ENCODE measurements at regions not wholly inside any gene's neighbourhood (a gene's known extent, or its start where the extent isn't known, plus 50 kb on each side); places are given as distances from the start of the nearest gene placed in this dataset.

DNA sequence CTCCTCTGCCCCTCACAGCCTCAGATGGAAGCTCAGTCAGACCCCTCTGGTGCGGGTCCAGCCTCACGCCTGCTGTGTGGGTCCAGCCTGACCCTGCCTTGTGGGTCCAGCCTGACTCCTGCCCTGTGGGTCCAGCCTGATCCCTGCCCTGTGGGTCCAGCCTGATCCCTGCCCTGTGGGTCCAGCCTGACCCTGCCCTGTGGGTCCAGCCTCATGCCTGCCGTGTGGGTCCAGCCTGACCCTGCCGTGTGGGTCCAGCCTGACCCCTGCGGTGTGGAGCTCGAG, 445.3 kb downstream of the BRD1 start:
- DNase-seq (ENCODE audit: insufficient read length, low spot score) (no peak), FAIRE-seq (no peak)
- TF ChIP-seq, protein P1, sequence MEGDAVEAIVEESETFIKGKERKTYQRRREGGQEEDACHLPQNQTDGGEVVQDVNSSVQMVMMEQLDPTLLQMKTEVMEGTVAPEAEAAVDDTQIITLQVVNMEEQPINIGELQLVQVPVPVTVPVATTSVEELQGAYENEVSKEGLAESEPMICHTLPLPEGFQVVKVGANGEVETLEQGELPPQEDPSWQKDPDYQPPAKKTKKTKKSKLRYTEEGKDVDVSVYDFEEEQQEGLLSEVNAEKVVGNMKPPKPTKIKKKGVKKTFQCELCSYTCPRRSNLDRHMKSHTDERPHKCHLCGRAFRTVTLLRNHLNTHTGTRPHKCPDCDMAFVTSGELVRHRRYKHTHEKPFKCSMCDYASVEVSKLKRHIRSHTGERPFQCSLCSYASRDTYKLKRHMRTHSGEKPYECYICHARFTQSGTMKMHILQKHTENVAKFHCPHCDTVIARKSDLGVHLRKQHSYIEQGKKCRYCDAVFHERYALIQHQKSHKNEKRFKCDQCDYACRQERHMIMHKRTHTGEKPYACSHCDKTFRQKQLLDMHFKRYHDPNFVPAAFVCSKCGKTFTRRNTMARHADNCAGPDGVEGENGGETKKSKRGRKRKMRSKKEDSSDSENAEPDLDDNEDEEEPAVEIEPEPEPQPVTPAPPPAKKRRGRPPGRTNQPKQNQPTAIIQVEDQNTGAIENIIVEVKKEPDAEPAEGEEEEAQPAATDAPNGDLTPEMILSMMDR (IDR thresholded peaks at IDR 0.05; ENCODE audit: insufficient read depth, missing control alignments), result no peak

DNA sequence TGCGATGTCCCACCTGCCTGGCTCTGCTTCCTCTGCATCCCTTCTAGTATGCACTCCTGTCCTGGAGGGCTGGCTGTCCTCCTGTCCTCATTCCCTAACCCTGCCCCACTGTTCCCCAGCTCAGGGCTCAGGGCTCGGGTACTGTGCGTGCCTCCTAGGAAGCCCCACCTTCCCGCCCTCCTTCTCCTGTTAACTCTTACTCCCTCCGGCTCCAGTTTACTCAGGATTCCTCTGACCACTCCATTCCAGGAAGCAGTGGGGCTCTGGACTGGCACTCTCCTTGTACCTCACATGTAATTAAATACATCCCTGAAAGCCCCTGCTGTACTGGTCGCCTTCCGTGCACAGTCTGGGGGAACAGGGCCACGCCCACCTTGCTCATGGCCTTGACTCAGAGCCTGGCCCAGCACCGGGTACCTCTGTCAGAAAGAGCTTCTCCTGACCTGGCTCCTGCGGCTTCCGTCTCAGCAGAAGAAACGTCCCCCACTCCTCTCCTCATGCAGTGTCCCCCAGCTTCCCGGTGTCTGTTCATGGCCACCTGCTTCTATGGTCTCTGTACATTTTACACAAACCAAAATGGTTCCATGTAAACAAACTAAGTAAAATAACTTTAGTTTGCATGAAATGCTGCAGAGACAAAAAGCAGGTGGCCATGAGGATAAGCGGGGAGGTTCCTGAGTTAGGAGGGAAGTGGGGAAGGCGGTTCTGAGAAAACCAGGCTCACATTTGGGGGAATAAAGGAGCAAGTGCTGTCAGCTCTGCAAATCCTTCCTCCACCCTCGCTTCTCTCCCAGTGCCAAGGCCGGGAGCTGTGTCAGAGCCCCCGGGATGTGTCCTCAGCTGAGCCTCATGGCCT, 445.9 kb downstream of the BRD1 start:
- FAIRE-seq, result no peak
- no peak for DNase-seq (ENCODE audit: insufficient read length, low spot score)
- TF ChIP-seq, protein P1 (IDR thresholded peaks at IDR 0.05; ENCODE audit: insufficient read depth, missing control alignments), result no peak

DNA sequence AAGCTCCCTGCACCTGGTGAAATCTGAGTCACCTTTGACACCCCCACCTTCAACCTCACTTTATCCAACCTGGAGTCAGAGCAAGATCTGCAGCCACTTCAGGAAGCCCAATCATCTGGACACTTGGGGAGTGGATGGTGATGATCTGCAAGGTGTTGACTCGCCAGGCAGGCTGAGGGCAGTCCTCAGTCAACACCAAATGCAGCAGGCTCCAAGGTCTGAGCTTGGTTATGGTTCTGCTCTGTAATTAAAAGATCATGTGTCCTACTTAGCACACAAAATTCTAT, 446.9 kb downstream of the BRD1 start:
- DNase-seq (ENCODE audit: insufficient read length, low spot score), result no peak
- no peak for FAIRE-seq
- TF ChIP-seq, protein P1 (IDR thresholded peaks at IDR 0.05; ENCODE audit: insufficient read depth, missing control alignments), result no peak

DNA sequence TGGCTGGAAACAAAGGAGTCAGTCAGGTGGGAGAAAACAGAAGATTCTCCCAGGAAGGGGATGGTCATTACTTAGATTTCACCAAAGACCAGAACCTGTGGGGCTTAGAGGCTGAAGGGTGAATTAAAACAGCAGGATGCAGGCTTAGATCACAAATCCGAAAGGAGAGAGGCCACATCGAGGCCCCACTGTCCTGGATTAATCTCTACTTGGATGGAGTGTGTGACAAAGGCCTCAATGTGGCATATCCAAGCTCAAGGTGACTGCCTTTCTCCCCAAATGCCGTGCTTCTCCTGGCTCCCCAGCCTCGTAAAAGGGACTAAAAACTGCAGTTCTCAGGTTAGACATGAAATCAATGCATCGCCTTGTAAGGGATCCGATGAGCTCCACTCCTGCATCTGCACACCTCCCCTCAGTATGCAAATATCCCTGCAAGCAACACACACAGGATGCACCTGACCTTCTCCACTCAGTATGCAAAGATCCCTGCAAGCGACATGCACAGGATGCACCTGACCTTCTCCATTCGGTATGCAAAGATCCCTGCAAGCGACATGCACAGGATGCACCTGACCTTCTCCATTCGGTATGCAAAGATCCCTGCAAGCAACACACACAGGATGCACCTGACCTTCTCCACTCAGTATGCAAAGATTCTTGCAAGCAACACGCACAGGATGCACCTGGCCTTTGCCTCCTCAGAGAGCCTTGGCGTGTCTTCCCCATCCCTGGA, 447.4 kb downstream of the BRD1 start:
- FAIRE-seq, result no peak

DNA sequence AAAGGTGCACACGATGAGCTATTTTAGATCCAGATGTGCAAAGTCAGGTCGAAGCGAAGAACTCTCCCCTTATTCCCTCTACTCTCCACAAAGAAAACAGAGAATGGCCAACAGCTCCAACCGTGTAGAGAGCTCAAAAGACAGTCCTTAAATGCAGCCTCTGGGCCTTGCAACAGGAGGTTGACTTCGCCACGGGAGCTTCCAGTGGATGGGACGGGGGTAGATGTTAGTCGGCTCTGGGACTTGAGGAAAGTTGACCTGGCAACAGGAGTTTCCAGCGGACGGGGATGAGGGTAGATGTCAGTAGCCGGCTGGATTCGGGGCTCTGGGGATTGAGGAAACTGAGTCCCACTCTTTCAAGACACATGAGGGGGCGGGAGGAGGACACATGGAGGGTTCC, 450.4 kb downstream of the BRD1 start:
- no peak for DNase-seq (ENCODE audit: insufficient read length, low spot score)

More for the DNA sequence above, 447.4 kb downstream of the BRD1 start:
- no peak for DNase-seq (ENCODE audit: insufficient read length, low spot score)
- TF ChIP-seq, protein P1 (IDR thresholded peaks at IDR 0.05; ENCODE audit: insufficient read depth, missing control alignments), result no peak

DNA sequence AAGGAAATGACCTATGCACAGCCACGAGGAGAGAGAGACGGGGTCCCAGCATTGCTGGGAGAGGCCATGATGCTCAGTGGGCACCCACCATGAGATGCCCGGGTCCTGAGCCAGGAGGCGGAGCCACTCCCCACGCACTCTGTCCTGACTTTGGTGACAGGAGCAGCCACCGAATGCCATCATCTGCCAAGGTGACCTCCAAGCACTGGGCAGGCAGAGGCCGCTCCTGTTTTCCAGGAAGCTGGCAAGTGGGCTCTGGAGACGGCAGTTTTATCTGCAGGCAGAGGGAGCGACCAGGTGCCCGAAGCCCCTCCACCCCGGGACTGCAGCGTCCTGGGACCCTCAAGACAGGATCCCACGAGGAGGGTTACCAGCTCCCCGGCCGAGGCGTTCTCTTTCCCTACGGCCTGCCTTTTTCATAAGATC, 453.9 kb downstream of the BRD1 start:
- FAIRE-seq (no peak), DNase-seq (ENCODE audit: insufficient read length, low spot score) (no peak)

More for the DNA sequence above, 450.4 kb downstream of the BRD1 start:
- no peak for FAIRE-seq
- TF ChIP-seq, protein P1 (IDR thresholded peaks at IDR 0.05; ENCODE audit: insufficient read depth, missing control alignments), result no peak

More for the DNA sequence above, 453.9 kb downstream of the BRD1 start:
- TF ChIP-seq, protein P1 (IDR thresholded peaks at IDR 0.05; ENCODE audit: insufficient read depth, missing control alignments), result no peak

Data from D721Med (cell line).